Umbilical cord (tissue), 1 donor: ENCODE measurements at regions not wholly inside any gene's neighbourhood (a gene's known extent, or its start where the extent isn't known, plus 50 kb on each side); places are given as distances from the start of the nearest gene placed in this dataset.

ENCODE experiments used
- DNase-seq: peaks from one replicate; pipeline ENCODE4 v3.0.0-alpha.2; 2015; ENCODE audit warnings: low spot score

DNA sequence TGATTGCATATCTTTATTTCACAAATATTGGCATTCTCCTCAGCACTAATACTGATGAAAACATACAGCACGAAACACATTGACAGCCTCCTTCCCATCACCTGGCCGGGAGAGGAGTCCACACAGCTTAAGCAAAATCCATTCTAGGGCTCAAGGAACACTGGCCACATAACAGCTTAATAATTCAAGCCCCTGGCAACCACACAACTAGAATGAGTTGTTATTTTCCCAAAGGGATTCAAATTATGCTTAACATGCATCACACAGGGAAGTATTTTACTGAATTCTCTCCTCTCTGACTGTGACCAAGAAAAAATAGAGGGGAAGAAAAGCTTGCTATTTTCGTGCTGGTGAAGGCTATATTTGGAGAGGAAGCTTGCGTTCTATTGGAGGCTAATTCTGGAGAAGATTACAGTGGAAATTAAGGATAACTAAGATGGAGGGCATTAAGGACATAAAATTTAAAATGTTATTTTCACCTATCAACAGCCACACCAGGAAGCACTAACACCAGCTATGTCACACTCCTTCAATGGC, 198.5 kb downstream of the ADGRG6 start:
- no peak for DNase-seq

DNA sequence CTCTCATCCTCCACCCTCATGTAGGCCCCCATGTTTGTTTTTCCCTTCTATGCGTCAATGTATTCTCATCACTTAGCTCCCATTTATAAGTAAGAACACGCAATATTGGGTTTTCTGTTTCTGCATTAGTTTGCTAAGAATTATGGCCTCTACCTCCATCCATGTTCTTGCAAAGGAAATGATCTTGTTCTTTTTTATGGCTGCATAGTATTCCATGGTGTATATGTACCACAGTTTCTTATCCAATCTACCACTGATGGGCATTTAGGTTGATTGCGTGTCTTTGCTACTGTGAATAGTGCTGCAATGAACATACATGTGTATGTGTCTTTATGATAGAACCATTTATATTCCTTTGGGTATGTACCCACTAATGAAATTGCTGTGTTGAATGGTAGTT, 200.0 kb downstream of the ADGRG6 start:
- DNase-seq: no peak

DNA sequence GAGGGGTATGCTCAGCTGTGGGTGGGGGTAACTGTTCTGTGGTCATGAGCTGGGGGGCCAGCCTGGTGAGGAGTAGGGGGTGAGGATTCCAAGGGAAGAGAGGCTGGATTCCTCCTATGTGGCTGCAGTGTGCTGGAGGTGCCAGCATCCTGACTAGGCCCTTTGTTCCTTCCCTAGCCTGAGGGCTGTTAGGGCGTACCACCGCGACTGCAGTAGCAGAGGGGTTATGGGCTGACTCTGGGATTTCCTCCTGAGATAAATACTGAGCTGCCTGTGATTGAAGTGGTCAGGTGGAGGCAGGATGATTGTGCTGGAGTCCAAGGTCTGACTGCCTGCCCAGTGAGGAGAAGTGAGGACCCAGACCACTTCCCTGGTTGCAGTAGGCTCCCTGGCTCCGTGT, 205.3 kb downstream of the ADGRG6 start:
- no peak for DNase-seq

DNA sequence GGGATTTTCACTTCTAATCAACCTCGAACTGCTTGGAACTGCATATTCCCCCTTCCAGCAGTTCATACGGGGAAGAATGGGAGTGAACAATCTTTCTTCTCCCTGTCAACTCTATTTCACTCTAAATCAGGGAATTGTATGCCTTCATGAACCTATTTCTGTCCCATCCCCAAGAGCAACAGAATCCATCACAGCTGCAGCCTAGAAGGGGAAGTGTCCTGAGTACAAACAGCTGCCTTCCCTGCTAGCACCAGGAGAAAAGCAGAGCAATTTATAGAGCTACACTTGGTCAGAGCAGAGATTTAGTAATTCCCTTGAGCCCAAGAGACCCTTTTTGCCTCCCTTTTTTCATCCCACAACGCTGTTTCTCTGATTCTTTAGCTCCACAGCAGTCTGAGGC, 208.4 kb downstream of the ADGRG6 start:
- no peak for DNase-seq

DNA sequence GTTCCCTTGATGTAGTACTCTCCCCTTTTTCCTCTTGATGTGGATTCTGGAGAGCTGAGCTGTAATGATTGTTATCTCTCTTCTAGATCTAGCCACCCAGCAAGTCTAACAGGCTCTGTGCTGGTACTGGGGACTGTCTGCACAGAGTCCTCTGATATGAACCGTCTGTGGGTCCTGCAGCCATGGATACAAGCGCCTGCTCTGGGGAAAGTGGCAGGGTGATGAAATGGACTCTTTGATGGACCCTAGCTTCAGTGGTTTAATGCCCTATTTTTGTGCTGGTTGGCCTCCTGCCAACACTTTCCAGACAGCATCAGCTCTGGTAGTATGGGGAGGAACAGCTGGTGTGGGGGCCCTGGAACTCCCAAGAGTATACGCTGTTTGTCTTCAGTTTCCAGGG, 216.3 kb downstream of the ADGRG6 start:
- DNase-seq: peak; percentile 14

DNA sequence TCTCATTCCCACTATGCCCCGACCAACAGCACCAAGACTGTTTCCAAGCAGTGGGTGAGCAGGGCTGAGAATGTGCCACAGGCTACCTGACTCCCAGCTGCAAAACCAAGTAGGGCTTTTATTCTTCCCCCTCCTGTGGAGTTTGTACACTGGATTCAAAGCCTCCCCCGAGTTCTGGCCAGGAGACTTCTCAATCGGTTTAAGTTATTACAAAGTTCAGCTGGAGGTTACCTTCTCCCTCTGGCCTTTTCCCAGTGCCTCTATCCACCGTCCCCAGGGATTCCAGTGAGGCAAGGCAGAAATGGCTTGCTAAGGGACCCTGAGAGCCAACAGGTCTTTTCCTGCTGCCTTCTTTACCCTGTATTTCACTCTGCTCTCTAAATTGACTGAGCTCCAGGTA, 217.0 kb downstream of the ADGRG6 start:
- no peak for DNase-seq

DNA sequence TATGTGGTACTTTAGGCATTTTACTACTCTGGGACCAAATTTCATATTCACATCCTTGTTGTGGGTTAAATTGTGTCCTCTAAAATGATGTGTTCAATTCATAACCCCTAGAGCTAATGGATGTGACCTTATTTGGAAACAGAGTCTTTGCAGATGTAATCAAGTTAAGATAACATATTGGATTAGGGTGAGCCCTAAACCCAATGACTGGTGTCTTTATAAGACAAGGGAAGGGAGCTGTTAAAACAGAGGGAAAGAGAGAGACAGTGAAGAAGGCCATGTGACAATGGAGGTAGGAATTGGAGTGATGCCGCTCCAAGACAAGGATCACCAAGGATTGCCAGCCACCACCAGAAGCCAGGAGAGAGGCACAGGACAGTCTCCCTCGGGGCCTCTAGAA, 220.0 kb downstream of the ADGRG6 start:
- DNase-seq: no peak

DNA sequence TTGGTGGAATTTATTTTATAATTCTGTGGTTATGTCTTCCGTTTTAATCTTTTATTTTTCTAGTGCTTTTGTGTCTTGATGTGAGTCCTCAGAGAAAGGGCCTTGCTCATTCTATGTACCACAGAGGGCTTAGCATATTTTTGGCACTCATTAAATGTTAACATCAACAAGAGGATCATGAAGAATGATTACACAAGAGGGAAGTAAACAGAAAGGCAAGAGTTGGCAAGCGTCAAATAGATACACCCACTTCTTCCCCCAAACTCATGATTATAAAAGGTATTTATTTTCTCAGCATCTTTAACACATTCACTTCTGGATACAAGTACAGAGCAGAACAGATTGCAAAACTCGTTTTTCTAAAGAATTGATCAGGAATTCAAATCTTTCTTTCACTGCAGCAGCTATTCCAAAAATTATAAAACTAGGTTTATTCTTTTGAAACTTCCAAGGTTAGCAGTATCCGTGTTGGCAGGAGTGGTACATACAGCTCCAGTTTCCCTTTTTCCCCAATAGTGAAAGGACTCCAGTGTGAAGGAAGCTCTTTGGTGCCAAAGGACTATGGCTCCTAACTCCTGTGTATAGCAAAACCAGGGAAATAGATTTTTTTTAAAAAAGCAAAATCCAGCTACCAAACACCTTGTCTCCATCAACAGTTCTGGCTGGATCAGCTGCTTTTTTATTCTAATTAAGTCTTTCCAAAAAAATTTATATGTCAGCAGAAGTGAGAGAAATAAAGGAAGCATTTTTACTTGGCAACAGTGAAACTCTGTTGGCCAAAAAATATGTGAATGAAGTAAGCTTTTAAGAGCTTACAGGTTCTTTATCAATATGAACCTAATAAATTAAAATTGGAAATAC, 221.9 kb downstream of the ADGRG6 start:
- DNase-seq: no peak

DNA sequence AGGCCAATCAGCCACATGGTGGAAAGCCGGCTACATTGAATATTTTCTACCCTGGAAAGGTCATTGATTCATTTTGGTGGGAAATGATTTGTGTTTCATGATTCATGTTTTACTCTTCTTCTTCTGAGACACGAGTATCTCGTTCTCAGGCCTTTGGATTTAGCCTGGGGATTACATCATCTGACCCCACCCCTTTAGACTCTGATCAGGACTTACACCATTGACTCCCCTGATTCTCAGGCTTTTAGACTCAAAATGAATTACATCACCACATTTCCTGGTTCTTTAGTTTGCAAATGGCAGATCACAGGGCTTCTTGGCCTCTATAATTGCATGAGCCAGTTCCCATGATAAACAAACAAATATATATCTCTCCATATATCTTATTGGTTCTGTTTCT, 228.8 kb downstream of the ADGRG6 start:
- DNase-seq: no peak

DNA sequence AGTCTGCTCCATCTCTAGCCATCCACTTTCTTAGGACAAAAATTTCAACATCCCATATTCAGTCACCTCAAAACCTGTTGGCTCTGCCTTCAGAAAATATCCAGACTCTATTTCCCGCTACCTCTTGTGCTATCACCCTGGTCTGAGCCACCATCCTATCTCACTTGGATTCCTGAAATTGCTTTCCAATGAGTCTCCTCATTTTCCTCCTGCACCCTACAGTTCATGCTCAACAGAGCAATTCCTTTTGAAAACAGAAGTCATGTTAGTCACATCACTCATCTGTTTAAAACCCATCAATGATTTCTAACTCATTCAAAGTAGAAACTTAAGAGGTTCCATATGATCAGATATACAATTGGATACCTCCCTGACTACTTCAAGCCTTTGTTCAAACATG, 229.9 kb downstream of the ADGRG6 start:
- DNase-seq: no peak

DNA sequence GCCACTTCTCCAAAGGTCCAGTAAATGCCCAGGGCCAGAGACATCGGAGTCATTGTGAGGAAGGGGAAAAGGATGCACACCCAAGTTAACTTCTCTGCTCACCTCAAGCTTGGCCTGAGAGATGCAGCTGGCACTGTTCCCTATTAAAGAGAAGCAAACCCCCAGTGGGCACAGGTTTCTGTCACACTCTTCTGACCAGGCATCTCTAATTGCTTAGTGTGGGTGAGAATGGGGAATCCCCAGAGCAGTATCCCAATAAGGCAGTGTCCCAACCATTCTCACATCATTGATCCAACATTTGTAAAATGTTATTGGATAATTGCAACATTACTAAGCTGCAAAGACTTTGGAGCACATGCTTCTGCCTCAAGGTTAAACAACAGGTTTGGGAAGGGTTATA, 232.3 kb downstream of the ADGRG6 start:
- no peak for DNase-seq

DNA sequence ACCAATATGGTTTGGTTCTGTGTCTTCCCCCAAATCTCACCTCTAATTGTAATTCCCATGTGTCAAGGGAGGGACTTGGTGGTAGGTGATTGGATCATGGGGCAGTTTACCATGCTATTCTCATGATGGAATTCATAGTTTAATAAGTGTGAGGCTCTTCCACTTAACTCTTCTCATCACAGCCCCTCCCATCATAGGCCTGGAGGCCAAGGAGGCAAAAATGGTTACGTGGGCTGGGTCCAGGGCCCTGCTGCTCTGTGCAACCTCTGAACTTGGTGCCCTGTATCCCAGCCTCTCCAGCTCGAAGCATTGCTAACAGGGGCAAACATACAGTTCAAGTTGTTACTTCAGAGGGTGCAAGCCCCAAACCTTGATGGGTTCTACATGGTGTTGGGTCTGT, 232.7 kb downstream of the ADGRG6 start:
- no peak for DNase-seq

DNA sequence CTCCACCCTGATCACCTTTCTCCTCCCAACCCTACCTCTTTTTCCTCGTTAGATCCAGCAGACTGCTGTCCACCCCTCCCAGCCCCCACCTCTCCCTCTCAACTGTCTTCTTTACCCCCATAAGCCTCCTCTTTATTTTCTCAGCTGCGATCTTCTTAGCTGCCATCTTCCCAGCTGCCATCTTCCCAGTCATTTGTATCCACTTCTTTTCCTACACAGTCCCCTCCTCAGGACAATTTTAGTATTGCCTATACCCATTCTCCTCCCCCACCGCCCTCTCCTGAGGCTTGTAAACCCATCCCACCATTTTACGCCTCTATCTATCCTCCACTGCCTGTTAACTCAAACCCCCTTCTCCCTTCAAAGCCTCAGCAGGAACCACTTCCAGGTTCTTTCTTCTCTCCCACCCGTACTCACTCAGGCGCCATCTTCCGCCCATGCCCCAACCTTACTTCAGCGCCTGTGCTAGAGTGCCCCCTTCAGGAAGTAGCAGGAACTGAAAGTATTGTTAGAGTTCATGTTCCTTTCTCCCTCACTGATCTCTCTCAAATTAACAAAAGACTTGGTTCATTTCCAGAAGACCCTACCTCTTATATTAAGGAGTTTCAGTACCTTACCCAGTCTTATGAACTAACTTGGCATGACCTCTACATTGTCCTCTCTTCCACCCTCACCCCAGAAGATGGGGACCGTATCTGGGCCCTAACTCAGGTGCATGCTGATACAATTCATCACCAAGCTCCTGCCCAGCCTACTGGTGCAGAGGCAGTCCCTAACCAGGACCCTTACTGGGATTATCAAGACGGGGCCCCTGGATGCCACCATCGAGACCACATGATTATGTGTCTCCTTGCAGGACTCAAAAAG, 236.0 kb downstream of the ADGRG6 start:
- no peak for DNase-seq

DNA sequence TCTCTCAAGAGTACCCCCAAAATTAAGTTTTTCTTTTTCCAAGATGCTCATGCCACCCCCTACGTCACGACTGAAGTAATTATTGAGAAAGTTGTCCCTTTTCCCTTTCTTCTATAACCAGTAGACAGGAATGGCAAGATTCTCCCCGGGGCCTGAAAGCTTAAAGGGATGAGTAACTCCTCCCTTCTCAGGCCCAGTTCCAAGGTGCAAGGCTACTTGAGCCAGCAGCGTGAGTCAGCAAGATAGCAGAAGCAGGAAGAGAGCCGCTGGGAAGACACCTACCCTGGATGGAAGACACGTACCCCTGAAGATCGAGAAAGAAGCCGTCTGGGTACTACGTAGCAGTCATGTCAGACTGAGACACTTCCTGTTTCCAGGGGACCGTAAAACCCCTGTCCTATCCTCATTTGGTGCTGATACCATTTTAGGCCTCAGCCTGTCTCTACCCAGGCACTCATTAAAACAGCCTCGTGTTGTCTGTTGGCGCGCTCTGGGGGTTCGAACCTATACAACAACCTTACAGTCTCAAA, 241.0 kb downstream of the ADGRG6 start:
- DNase-seq: peak; percentile 74

DNA sequence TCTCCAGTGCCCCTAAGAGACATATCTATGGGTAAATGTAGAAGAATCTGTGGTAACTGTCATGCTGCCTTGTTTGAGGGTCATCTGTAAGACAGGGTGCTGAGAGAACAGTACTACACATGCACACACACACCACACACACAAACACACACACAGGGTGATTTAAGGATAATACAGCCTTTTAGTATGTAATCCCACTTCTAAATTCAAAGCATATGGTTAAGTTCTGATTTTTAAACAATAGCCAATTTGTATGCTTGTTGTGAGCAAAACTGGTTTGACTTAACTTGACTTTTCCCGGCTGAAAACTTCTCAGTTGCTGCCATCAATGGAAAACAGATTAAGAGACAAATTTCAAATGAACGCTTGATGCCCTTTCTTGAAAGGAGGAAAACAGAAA, 241.8 kb downstream of the ADGRG6 start:
- DNase-seq: no peak

DNA sequence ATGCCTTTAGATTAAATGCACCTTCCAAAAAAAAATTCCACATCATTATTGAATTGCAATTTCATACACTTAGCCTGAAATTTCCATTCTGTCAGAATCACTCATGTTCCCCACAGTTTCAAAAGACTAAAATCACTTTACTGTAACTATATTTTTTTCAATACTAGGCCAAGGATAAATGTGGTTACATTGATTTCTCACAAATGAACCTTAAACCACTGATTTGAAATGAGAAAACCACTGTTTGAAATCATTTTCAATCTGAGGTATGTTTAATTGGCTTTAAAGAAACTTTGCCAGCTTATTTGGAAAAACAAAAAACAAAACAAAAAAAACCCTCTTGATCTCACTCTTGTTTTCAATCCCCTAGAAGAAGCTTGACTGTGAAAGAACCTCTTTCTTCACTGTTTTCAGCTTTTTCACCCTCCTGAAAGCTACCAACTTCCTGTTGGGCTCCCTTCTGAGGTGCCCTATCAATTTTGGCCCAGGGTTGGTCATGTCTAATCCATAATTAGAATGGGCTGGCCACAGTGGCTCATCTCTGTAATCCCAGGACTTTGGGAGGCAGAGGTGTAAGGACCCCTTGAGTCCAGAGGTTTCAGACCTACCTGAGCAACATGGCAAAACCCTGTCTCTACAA, 242.5 kb downstream of the ADGRG6 start:
- DNase-seq: no peak

DNA sequence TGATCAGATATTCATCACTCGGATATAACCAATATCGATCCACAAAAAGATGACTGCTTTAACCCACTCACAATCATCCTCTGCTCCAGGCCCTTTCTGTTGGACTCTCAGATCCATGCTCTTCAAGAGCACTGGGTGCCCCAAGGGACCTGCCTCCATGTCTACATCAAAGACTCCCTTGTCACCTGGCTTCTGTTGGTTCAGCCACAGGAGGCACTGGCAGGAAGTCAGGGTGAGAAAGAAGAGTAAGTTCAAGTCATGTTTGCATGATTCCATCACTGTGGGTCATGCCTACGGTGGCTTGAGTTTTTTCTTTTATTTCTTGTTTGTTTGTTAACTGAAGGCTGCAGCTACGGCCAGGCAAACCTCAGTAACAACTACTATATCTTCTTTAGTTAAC, 243.3 kb downstream of the ADGRG6 start:
- no peak for DNase-seq

DNA sequence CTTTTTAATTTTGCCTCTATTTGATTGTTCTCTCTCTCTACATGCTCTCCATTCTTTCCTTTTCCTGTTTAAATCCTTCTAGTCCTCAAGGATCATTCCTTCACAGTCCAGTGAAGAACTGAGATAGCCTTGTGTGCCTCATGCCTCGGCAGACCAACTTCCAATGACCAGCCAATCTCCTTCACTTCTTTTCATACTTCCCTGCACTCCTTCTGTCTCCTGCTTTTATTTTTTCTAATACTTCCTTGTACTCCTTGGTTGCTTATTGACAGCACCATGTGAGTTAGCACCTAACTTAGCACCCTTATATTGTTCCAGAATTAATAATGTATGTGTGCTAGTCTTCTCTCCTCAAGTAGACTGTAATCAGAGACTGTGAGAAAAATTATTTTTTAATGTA, 246.8 kb downstream of the ADGRG6 start:
- DNase-seq: no peak

DNA sequence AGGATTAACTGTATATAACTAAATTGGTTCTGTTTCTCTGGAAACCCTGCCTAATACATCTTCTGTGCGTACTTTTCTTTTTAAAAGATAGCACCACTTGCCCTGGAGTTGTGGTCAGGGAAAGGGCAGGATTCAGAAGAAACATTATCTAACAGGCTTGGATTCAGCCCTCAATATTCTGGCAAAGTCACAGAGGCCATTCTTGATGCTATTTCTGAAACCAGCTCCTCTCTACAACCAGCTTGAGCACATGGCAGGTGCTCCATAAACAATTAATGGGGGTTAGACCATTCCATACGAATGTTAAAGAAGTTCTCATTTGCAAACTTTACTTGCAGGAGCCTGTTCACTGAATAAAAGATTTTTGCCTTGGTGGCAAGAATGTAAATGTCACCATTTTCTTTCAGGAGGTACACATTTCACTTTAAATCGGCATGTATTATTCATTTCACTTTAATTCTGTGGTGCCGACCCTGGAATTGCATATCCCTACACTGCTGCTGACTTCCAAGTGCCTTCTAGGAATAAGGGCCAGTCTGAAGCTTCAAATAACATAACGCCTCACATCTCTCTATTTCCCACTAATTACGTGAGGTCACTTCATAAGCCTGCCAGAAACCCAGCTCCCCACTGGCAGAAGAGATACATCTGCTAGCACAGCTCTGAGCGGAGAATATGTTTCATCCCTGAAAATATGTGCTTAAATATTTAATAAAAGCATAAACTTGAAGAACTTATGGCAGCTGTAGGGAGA, 248.7 kb downstream of the ADGRG6 start:
- no peak for DNase-seq

DNA sequence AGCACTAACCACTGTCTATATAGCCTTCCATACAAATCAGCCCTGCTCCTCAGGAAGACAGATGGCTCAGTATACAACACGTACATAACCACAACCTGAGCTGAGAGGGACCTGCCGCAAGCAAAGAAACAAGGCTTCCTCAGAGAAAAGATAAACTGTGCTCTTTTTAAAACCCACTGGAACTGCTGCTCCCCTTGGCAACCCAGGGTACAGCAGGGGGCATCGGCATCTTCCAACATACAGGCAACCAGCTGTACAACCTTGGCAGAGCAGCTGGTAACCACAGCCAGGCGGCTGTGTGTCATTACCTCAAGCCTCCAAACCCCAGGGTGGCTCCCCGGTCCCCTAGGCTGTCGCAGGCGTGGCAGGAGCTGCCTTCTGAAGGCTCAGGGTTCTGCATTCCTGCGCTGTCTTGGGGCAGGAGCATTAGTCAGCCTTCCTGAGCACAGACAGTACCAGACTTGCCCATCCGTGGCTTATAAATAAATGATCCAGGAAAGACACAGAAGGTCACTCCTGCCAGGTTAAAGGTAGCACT, 249.5 kb downstream of the ADGRG6 start:
- DNase-seq: no peak

DNA sequence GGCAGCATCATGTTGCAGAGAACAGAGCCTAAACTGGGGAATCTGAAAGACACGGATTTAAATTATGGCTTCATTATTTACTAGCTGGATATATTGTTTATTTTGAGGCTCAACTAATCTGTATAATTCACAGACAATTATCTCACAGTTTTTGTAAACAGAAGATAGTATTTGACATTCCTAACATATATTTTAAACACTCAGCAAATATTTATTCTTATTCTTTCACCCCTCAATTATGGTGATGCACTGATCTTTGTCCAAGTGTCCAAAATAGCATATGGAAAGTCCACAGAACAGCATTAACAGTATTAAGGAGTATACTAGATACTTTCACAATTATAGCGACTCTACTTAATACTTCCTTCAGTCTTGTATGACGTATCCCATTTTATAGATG, 257.0 kb downstream of the ADGRG6 start:
- DNase-seq: no peak
